Hematopoietic multipotent progenitor cell treated with erythropoietin and hydrocortisone succinate and interleukin-3 and kit ligand, for 4 days (in vitro differentiated cells): ENCODE measurements at regions not wholly inside any gene's neighbourhood (a gene's known extent, or its start where the extent isn't known, plus 50 kb on each side); places are given as distances from the start of the nearest gene placed in this dataset.
"Not testable (repeated sequence)": the region's sequence is repeated elsewhere in the genome, so short reads cannot be mapped to it uniquely, and the experiment has no call there.

Experiments
- DNase-seq: peaks from one replicate; pipeline ENCODE4 v3.0.0-alpha.2; 2015

DNA sequence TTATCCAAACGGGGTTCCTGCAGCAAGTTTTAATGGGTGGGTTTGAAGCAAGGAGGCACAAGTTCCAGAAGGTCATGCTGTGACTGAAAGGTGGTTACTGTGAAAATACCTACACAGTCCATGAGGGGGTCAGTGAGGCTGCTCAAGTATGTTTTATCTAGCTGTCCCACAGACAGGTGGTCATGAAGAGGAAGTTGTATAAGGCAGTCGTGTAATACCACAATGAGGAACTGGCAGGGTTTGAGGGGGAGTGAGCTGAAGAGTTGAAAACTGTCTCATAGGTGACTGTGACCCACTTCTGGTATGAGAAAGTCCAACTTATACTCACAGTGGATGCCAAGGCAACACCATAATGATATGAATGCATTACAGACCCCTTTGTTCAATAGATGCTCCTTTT is 856.8 kb downstream of the OTOL1 start:
- peak; percentile 80 for DNase-seq

DNA sequence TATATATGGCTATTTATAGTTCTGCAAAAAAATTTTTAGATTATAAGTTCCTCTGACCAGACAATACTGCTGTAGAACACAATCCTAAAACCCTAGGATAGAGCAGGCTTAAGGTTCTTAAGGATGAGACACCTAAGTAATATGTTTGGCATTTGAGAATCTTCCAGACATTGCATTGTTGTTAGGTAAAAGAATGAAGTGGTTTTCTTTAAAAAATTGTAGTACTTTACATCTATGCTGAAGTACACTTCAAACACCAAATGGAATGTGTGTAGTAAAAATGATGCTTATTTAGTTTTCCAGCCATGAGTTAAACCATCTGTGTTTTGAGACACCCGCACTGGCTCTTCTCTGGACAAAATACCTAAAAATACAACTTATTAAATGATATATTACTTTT is 857.7 kb downstream of the OTOL1 start:
- no peak for DNase-seq

DNA sequence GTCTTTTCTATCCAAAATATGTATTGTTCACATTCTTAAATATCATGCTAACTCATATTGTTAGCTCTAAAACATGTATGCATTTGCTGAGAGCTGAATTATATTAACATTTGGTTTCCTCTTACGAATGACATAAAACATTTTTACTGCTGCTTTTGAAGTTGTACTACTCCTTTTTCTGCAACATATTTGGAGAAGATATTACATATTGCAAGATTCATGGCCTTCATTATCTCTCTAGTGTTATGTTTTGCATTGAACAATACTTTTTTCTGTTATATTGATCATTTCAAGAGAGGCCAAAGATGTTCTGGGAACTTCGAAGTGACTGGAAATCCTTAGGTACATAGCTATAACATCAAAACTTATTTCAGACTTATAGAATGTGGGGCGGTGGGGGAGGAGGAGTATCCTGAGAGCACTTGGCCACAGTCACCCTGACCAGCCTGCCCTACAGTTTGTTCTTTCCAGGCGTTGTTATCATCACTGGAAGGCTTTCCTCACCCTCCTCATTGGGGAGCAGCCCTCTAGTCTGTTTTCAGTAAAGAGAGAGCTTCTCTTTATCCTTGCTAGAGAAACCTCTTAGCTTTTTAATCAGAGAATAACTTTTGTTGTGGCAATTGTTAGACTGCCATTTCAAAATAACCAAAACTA is 868.6 kb downstream of the OTOL1 start:
- no peak for DNase-seq

DNA sequence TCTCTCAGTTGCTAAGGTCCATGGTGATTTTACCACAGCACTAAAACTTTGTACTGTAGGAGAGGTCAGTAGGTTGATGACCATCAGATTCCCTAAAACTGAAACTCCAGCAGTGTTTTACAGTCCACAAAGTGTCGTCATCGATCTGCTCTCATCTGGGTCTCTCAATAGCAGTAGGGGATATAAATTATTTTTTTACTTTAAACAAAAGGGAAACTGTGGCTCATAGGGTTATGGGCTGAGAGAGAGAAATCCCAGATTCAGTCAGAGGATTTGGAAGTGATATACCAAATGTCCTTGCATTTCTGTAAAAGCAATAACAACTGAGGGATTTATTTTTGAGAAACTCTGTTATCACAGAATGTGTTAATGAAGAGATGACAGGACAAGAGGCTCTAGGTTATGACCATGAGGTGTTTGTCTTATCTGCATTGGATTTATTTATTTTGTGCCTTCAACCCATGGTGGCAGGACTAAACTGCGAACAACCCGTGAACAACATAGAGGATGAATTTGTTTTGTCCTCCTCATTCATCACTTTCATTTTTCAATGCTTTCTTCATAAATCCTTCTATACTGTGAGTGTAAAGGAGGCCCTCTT is 869.7 kb downstream of the OTOL1 start:
- DNase-seq = no peak

DNA sequence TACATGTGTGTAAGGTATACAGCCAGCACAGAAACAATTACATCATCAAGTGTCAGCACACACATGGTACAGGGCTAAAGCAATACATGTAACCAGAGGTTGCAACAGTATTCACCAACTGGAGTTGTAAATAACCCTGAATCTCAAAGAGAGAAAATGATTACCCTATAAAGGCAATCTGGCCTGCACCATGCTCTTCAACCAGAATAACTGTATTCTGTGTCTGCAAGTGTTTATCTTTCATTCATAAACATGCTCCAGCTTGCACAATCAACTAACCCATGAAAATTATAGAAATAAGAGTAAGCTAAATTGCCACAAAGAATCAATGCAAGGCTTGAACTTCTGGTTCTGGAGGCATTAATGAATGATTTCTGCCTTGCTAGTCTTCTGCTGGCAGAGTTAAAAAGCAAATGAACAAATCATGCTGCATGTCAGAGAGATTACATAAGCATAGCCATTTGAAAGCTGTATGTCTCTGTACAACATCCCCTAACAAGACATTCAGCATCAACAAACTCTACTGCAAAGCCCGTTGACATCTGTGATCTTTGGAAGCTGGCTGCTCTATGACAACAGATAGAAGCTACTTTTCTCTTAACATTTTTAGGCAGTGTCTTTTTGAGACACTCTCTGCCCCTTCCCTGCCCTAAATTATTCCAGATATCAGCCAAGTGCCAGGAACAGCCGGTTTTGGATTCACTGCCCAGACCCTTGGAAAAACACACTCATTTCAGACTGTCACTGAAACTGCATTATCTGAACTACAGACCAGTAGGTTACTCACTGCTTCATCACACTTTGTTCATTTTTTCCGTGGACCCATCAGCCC is 871.0 kb downstream of the OTOL1 start:
- DNase-seq = no peak

DNA sequence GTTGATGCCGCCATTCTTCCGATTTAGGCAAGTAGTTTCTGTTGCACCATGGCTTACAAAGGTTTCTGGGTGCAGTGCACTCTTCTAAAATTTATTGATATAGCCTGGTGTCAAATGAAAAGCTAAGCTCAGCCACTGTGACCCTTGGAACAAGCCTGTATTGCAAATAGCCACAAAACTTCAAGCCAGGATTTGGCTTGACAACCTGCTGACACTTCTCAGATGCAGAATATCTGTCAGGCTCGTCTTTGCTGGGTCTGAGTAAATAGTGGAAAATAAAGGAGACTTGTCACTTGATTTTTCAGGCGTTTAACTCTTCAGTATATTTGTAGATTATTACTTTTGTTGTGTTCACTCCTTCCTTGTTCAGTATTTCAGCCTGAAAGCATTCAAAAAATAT is 871.8 kb downstream of the OTOL1 start:
- DNase-seq = no peak

DNA sequence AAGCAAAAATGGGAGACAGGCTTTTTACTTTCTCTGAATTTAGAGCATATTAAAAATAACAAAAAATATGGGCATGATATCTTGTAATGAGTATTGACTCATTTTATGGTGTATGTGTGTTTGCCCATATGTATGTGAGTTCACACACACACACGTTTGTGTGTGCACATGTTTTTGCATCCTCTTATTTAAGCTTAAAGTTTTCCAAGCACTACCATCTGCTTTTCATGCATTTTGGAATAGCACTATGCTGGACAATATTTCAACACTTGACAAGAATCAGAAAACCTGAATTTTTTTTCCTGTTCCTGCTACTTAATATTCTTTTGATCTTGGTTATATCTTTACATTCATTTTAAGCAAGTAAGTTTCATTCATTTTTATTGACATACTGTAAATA is 872.7 kb downstream of the OTOL1 start:
- no peak for DNase-seq

DNA sequence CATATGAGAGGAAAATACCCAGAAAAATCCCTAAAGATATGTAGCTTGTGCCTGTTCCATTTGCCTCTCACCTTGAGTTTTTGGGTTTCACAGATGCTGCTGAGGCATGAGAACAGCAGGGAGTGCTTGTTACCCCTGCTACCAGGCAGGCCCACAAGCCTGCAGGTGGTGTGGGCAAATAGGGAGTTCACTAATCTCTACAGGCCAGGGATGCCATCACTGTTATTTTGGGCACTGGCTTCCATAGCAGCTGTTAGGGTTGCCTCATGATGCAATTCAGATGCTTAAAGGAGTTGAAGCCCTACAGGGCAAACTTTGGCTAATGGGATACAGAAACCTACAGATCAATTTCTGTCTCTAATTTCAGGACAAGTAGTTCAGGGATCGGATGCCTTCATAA is 873.5 kb downstream of the OTOL1 start:
- no peak for DNase-seq

DNA sequence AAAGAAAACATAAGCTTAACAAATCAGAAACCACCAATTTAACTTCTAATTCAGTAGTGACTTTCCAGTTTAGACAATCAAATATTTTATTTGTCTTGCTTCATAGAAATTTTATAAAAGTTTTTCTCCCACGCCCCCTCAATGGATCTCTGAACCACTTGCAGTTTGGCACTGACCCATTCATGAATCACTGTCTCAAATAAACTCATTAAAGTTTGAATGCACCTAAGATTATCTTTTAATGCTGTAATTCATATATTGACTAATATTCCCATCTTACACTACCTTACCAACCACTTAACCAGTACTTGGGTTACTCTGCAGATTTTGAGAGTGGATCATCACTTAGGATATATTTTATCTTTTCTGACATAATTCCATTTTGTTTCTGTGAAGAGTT is 880.2 kb downstream of the OTOL1 start:
- no peak for DNase-seq

DNA sequence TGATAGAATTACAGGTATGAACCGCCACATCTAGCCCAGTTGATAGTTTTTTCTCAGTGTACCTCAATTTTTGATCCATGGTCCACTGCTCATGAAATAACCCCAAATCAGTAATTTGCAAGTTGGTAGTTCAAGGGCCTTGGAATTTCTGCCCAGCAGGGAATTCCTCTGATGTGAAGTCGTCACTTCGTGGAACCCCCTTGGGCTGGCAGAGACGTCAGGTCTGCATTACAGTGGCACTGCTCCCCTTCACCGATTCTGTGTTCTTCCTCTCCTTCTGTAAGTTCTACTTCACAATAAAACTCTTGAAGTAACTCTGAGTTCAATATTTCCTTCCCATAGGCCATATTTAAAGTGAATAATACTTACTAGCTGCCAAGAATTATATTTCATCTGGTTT is 881.0 kb downstream of the OTOL1 start:
- no peak for DNase-seq

DNA sequence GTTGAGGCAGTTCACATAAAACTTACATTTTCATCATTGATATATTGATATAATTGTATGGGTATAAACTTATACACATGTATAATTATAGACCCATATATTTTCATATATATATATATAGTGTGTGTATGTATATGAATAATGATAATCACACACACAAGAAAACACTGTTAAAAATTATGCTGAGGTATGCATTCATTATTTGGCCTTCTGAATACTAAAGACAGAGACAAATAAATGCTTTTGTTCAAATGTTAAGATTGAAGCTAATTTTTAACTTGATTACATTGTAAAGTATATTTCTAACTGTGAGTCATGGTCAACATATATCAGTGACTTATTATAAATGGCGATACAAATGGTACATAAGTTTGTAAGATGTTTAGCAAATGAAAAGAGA is 888.8 kb downstream of the OTOL1 start:
- no peak for DNase-seq

DNA sequence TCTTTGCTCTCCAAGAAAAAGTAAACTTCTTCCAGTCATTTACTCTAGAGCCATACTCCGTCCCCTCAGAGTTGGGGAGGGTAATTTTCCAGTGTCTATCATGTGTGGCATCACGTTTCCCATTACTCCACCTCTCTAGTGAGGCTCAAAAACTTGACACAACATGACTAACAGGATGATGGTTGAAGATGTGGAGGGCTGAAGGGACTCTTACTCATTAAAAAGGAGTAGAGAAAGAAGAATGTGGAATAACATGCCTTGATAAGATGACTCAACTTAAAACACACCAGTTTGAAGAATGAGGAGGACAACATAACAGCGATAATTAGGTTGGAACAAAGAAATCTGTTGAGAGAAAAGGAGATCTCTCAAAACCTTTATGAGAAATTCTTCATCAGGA is 894.3 kb downstream of the OTOL1 start:
- no peak for DNase-seq

DNA sequence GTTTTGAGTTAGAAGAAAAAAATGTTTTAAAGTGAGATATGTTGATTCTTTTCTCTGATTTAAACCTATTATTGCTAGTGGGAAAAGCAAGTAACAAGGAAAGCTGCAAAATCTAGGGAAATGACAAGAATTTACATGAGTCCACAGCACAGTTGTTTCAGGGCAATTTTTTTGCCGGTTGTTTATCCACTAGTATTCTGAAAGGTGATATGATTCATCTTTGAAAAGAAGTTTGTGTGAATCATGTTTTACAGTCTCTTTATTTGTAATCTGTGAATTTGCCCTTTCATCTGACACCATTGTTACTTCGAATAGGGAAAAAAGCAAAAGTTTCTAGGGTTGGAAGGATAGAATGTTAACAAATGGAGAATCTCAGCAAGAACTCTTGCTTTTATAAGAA is 894.7 kb downstream of the OTOL1 start:
- DNase-seq = no peak

DNA sequence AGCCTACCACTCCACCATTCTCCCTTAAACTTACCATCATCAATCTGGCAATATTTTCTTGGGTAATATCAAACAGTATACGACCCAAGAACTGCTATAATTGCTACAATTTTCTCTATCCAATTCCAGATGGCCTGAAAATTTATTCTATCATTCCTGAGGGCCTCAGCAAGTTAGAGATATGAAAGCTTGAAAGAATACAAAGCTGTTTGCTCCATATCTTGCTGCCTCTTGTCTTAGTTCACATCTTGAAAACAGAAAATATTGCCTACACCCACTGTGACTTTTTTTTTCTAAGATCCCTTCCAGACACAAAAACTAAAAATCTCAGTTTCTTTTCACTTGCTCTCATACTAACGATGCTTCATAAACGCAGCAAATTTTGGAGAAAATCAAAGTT is 898.9 kb downstream of the OTOL1 start:
- DNase-seq = no peak

DNA sequence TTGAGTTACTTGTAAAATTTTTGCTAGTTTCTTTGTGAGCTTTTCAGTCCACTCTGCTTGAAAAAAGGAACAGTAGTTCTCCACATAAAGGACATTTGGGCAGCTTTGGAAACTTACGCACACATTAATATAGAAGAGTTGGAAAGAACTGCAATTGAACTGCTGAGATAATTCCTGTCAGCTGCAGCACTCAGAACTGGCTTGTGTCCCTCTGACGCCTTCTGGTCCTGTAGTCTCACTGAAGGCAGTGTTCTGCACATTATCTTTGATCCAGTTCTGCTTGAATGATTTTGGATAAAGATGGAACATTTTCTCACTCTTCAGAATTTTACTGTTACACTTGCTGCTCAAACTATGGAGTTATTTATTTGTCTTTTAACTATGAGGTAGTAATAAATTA is 901.9 kb downstream of the OTOL1 start:
- no peak for DNase-seq

DNA sequence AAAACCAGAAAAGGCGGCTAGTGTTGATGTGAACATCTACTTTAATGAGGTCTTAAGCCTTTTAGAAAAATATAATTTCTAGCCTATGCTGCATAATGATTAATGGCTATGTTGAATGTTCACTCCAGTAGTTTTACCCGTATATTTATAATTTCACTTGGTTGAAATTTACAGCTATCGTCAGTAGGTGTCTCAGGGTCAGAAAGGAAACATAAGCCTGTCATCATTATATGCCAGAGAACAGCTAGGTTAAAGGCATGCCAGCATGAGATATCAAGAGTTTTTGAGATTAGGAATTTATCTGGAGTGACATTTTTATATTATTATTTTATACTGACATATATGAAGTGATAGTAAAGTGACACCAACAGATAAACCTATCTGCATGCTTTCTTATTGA is 904.1 kb downstream of the OTOL1 start:
- no peak for DNase-seq

DNA sequence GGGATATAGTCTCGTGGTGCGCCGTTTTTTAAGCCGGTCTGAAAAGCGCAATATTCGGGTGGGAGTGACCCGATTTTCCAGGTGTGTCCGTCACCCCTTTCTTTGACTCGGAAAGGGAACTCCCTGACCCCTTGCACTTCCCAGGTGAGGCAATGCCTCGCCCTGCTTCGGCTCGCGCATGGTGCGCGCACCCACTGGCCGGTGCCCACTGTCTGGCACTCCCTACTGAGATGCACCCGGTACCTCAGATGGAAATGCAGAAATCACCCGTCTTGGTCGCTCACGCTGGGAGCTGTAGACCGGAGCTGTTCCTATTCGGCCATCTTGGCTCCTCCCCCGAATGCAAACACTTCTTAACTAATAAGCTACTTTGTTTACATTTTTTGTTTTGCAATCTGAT is 914.9 kb downstream of the OTOL1 start:
- DNase-seq = not testable (repeated sequence)

DNA sequence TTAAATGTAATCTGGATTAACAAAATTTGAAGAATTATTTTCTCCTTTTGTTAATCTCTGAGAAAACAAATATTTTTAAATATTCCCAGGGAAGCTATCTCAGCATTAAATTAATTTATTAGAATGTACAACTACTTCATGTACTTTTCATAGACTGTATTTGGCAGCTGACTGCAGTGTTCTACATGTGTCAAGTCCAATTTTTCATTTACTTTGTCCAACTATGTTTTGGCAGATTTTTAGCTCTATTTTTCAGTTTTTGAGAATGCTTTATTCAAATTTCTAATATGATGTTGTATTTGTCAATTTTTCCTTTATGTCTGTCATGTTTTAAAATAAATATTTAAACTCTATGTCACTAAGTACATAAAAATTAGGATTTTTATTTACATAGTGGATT is 925.1 kb downstream of the OTOL1 start:
- DNase-seq = no peak

DNA sequence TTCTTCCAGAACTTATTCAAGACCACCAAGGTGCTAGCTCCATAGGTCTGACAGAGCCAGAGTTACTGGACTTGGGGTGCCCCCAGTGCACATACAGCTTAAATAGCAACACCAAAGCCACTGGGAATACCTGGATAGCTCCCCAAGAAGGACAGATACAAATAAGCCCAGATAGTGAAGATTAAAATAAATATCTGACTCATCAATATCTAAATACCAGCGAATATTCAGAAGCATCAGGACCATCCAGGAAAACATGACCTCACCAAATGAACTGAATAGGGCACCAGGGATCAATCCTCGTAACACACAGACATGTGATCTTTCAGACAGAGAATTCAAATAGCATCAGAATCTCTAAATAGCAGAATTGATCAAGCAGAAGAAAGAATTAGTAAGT is 931.6 kb downstream of the OTOL1 start:
- no peak for DNase-seq

DNA sequence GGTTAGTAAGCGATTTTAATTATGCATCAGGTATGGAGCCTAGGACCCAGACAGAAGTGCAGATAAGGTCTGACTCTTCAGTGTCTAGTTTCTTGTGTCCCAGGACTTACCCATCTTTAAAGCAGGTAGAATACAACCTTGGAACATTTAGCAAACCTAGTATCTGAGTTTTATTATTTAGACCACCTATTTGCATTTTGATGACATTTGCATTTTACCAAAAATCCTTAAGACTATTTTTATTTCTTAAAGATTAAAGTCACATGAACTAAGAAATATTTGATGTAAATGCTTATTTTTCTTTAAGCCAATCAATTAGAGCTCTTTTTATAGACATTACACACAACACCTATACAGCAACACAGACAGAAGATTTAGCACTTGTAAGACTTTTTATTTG is 939.1 kb downstream of the OTOL1 start:
- no peak for DNase-seq

DNA sequence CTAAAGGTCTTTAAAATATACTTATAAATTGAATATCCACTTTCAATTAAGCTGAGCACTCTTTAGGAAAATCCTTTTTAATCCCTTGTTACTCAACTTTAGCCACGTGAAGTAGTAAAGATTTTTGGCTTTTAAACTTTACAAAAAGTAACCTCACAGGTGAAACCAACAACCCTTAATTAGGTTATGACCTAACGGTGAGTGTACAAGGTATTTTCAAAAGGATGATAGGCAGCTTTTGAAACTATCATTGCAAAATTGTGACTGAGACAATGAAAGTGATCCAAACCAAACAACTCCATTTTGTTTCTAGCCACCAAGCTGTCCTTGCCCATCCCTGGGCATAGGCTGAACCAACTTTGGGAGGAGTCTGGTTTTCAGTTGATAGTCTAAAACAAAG is 940.2 kb downstream of the OTOL1 start:
- no peak for DNase-seq

DNA sequence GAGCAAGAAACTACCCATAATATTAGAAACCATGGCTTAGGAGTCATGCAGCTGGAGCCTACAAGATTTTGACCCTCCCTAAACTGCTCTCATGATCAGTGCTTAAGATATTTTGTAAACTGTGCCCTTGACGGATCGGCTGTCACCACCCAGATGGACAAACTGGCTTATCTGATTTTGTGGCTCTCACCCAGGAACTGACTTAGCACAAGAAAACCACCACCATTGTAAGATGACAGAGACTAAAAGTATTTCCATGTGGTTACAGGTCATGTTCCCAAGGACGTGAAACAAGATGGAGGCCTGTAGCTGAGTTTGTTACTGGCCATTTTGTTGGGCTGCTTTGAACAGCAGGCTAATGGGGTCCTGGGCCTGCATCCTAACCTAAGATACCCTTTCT is 940.9 kb downstream of the OTOL1 start:
- DNase-seq = peak; percentile 3

DNA sequence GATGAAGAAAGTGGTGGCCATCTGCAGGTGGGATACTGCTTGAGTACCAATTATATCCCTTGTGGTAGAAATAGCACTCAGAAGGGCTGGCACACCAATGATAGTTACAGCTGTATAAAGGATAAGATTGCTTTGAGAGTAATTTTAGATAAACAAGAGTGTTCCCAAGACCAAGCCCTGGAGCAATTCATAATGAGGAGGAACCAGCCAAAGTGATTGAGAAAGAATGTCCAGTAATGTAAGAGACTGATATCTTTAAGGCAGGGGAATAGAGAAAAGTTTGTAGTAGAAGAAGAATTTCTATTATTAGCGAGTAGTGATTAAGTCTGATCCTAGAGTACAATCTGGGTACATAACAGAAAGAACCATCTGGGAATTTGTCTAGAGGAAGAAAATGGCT is 945.1 kb downstream of the OTOL1 start:
- DNase-seq = no peak

DNA sequence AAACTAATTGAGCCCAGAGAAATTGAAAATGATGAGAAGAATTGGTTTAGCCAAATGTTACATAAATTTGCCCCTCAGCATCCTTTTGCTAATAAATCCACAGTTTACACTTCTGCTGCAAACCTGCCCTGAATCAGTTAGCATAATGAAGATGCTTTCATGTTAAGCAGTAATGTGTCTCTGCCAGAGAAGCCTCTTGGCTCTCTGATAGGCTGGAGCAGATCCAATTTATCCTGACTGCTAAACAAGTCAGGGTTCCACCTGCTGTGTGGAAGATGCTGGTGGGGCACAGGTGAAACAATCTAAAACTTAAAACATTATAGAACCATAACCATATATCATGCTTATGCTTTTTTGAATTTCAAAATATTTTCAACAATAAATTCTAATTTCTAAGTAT is 946.8 kb downstream of the OTOL1 start:
- no peak for DNase-seq

DNA sequence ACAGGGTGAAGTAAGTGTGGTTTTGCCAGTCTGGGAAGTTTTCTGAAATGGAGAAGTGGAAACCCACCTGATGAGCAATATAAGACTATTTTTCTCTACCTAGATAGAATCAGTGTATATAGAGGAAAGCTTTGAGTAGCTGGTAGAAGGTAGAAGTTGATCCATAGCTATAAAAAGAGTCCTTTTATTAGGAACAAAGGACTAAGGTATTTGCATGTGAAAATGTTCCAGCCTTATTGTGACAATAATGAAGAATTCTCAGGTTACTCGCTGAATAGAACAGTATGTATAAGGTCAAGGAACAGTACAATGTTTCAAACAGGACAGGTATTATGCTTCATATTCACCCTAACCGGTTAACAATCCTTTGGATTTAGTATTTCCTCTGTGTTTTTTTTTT is 972.2 kb downstream of the OTOL1 start:
- DNase-seq = no peak
